22Rv1 (cell line): ENCODE measurements at regions not wholly inside any gene's neighbourhood (a gene's known extent, or its start where the extent isn't known, plus 50 kb on each side); places are given as distances from the start of the nearest gene placed in this dataset.

Experiments
- H3K27ac ChIP-seq: fragments of 450-650 bp; 2 replicates; pipeline ENCODE4 v1.5.1; 2017
- ZFX ChIP-seq: fragments of 450-650 bp; IDR thresholded peaks from 2 replicates; pipeline ENCODE4 v1.6.1; 2017; ENCODE audit warnings: antibody characterized with exemption, borderline replicate concordance
- TF ChIP-seq, protein P1 (sequence below): fragments of 450-650 bp; IDR thresholded peaks from 2 replicates; pipeline ENCODE4 v1.5.1; 2017; ENCODE audit warnings: mild to moderate bottlenecking

DNA sequence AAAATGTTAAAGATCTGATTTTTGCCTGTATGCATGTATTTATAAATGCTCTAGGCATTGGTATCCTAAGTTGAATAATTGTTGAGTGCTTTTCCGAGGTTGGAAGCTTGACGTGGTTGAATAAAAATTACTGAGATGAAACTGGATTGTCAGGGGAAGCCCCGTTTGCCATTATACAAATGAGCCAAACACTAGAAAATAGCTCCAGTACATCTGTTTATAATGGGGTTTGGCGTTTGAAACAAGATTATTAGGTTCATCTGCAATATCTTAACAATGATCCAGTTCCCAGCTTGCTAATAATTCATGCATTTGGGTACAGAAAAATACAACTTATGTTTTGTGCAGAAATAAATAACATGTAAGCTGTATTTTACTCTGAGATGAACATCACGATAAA is 789.6 kb downstream of the GALC start:
- no peak overlapping the region for H3K27ac ChIP-seq
- TF ChIP-seq ZFX: no peak

DNA sequence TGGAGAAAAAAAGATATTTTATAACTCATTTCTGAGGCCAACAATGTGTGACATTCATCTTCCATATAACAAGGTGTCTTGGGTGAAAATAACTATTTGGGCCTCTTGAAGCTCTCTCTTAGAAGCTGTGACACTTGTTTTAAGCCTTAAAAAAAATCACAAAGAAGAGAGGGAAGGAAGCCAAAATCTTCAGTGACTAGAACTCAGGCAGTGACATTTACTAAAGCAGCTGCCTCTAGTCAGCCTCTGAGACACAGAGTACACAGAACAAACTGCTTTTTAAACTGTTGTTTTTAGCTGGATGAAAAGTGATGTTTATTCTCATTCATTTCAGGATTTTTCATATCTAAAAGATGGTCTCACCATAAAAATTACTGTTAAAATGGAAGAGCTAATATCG is 793.6 kb downstream of the GALC start:
- TF ChIP-seq, protein P1, sequence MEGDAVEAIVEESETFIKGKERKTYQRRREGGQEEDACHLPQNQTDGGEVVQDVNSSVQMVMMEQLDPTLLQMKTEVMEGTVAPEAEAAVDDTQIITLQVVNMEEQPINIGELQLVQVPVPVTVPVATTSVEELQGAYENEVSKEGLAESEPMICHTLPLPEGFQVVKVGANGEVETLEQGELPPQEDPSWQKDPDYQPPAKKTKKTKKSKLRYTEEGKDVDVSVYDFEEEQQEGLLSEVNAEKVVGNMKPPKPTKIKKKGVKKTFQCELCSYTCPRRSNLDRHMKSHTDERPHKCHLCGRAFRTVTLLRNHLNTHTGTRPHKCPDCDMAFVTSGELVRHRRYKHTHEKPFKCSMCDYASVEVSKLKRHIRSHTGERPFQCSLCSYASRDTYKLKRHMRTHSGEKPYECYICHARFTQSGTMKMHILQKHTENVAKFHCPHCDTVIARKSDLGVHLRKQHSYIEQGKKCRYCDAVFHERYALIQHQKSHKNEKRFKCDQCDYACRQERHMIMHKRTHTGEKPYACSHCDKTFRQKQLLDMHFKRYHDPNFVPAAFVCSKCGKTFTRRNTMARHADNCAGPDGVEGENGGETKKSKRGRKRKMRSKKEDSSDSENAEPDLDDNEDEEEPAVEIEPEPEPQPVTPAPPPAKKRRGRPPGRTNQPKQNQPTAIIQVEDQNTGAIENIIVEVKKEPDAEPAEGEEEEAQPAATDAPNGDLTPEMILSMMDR: no peak
- no peak for TF ChIP-seq ZFX
- H3K27ac ChIP-seq: no peak overlapping the region

DNA sequence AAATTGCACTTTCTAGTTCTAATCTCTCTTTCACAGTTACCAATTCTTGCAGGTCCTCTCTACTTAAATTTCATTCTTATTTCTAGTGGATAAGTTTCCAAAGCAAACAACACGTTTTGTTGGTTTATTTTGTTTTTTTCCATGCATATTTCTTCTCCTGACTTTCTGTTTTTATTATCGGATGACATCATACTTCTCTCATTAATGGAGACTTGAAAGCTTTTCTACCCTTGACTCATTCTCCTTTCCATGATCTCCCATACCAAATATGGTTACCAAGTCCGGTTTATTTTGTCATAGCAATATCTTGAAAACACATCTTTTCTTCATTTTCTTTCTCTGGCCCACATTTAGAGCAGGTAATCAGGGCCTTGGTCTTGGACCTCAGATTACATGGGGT is 796.5 kb downstream of the GALC start:
- H3K27ac ChIP-seq: no peak overlapping the region
- TF ChIP-seq, protein P1: no peak
- no peak for TF ChIP-seq ZFX

DNA sequence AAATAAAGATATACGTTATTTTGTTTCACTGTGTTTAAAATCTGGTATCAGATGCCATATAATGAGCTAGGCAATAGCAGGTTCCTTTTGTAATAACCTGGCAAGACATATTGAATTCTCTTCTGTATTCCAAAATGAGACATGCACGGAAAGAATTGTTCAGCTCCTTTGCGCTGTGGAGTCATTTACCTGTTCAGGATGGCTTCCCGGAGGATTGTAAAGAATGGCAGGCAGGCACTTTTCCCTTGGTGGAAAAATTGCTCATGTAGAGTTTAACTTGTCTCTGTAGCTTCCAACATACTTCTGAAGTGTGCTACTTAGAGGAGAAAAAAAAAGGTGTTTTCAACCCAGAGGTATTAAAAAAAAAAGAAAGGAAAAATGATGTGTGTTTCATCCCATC is 805.2 kb downstream of the GALC start:
- no peak overlapping the region for H3K27ac ChIP-seq
- TF ChIP-seq ZFX: no peak
- TF ChIP-seq, protein P1: no peak

DNA sequence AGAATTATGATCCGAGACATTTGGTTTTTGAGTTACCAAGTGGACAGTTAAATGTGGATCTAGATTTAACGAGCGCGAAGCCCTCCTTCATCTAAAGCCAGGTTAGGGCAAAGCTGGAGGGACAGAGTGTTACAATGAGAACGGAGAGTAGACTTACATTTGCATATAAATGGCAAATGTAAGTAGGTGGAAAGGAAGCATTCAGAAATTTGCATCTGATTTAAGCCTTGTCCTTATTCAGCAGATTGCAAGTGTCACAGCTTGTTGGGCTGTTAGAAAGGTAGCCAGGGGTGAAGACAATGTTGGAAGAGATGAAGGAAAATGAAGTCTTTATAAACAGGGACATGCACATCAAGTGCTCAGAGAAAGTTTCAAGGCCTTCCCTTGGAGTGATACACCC is 806.2 kb downstream of the GALC start:
- TF ChIP-seq ZFX: no peak
- TF ChIP-seq, protein P1: no peak
- no peak overlapping the region for H3K27ac ChIP-seq

DNA sequence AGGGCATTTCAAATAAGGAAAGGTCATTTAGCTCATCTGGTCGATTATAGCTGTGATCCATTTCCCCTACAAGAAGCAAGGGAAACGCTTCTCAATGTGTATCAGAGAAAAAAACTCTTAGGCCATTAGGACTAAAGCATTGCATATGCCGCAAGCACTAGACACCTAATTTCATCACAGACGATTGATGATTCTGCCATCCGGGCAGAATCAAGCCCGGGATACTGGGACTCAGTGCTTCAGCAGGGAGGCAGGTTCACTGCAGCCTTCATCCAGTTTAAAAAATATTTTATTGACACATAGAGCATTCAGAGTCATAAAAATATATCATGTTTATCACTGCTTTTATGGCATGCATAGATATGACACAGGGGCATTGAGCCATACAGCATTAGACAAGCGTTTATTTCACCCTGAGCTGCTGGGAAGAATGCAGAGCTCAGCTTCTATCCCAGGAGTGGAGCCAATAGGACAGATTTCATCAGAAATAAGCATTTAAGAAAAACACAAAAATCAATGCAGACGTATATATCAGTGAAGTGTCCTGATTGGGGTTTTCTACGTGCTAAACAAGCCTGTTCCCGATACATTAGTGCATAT is 806.9 kb downstream of the GALC start:
- TF ChIP-seq, protein P1: no peak
- no peak for TF ChIP-seq ZFX
- H3K27ac ChIP-seq: no peak overlapping the region

DNA sequence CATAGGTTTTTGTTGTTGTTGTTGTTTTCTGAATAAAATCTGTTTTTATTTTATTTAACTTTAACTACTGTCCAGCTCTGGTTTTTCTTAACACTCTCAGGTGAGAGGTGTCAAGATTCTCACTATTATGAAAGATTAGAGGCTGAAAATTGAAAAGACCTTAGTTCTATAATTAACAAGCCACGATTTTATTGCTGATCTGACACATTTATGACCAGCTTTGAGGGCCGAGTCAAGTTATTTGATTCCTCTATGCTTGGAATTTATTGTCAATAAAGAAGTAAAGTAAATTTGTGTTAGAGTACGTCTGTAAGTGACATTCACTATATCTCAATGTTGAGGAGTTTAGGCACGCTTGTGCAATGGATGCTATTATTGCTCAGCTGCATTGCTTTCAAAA is 808.8 kb downstream of the GALC start:
- H3K27ac ChIP-seq: no peak overlapping the region
- TF ChIP-seq ZFX: no peak
- TF ChIP-seq, protein P1: no peak

DNA sequence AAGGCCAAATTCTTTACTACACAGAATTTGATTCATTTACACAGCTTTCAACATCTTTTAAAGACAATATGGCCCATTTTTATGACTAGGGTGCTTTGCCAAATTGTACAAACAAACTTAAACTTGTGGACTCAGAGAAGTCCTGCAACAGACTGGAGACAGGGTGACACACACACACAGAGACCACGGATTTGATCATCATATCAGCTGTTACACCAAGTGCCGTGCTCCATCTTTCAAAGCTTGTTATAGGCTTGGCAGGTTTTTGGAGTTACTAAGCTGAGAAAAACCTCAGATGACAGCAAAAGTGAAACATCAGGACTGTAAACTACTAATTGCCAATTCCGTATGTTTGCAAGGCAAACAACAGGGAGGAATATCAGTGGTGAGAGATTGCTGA is 811.7 kb downstream of the GALC start:
- no peak overlapping the region for H3K27ac ChIP-seq
- TF ChIP-seq, protein P1: no peak
- no peak for TF ChIP-seq ZFX
